PC-3 (cell line): ENCODE measurements at regions not wholly inside any gene's neighbourhood (a gene's known extent, or its start where the extent isn't known, plus 50 kb on each side); places are given as distances from the start of the nearest gene placed in this dataset.

Source experiments
- CTCF ChIP-seq: fragments of 300-600 bp; sonication (generic); conservative IDR thresholded peaks from 2 replicates; pipeline ENCODE4 v1.5.1; 2017; ENCODE audit warnings: antibody characterized with exemption, low read depth, mild to moderate bottlenecking, low read length
- EZH2 ChIP-seq: fragments of 300-600 bp; sonication (generic); IDR thresholded peaks from one replicate; pipeline ENCODE4 v1.6.1; 2017; ENCODE audit warnings: antibody characterized with exemption, mild to moderate bottlenecking, low read length; ENCODE audit not compliant: unreplicated experiment
- EZH2phosphoT487 ChIP-seq: fragments of 300-600 bp; sonication (generic); IDR thresholded peaks from 2 replicates; pipeline ENCODE4 v1.6.1; 2018; ENCODE audit warnings: mild to moderate bottlenecking, antibody characterized with exemption, low read length, borderline replicate concordance

GRCh38 chr1:234950598-234950997 lies 178.0 kb downstream of the TOMM20 start:
- no peak for TF ChIP-seq CTCF
- TF ChIP-seq EZH2phosphoT487: no peak
- no peak for TF ChIP-seq EZH2
